CD1c-positive myeloid dendritic cell (primary cell): ENCODE measurements at regions not wholly inside any gene's neighbourhood (a gene's known extent, or its start where the extent isn't known, plus 50 kb on each side); places are given as distances from the start of the nearest gene placed in this dataset.
"Not testable (repeated sequence)": the region's sequence is repeated elsewhere in the genome, so short reads cannot be mapped to it uniquely, and the experiment has no call there.

Source experiments
- DNase-seq: peaks from one replicate; pipeline ENCODE4 v3.0.0-alpha.2; 2016; ENCODE audit errors: extremely low spot score

DNA sequence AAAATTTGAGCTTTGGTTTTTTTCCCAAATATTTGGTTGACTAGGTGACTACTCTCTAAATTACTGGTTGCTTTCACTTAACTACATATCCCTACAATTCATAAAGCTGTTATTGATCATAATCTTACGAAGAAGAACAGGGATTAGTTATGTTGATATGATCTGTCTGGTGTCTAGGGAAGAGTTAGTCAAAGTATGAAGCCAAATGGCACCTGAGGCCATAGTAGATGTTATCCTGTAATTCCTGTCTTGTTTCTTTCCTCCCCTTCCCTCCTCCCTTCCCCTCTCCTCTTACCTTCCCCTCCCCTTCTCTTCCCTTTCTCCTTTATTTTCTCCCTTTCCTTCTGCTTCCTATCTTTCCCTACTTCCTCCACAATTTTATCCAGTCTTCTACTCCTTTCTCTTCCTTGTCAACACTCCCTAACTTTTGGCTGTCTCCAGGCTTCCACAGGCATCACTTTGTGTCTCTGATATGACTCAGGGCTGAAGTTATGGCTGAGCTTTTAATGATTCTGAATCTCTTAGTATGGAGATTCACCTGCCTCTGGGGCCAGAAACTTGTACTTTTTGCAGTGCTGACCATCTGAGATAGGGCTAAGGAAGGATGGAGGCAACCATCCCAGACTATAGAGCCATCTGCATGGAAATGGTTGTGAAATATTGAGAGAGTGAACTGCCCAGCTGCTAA, 149.9 kb upstream of the TCF4 start:
- no peak for DNase-seq

DNA sequence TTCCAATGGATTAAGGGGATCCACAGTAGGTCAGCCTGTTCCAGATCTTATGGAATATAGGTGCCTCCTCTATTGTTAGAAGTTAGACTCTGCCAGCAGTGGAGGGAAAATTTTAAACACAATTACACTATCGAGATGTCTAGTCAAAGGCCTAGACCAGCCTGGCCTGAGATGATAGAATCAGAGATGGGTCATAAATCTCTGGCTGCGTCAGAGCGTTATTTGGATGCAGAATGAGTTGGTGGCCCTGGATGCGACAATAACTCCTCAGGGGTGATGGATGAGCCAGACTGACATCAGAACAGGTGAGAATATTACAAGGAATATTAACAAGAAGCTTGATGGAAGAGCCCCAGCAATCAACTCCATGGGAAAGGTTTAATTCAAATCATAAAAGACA, 149.3 kb upstream of the TCF4 start:
- DNase-seq = no peak

- DNase-seq = no peak
Measured at GRCh38 chr18:55735969-55736368, 148.0 kb upstream of the TCF4 start.

GRCh38 chr18:55735199-55735855, 147.3 kb upstream of the TCF4 start:
- DNase-seq = no peak

DNA sequence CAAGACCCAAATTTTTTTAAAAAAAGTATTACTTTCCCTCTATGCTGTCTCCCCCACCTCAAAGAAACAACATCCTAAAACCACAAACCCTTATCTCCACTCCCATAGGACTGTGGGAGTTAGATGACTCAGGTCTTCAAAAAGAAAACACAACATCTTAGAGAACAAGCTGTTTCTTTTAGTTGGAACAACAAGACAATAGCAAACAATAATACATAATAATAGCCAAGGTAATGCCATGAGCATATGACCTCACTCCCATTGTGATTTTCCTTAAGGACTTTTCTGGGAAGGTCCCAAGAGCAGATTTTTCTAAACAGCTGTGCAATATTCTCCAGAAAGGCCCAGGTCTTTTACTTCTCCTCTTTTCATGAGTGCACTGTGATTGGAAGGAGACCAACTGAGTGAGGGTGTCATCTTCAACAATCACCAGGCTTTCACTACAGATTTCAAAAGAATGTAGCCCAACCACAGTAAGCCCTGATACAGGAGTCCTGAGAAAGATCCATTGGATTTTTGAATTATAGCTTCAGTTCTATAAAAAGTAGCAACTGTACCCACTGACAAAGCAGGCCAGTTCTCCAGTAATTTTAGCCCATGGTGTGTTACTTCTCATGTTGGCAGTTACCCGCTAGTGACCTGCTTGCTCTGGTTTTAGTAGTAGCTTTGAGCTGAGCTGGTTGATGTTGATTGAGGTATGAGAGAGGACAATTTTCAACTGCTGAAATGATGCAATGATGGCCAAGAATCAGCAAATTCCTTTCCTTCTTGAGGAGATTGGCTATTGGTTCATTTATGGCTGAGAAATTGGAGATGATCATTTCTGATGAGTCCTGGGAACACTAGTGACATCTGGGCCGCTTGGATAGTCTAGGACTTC, 144.5 kb upstream of the TCF4 start:
- no peak for DNase-seq

- no peak for DNase-seq
Measured at GRCh38 chr18:55731594-55732042, 143.6 kb upstream of the TCF4 start.

GRCh38 chr18:55721006-55721405, 133.0 kb upstream of the TCF4 start:
- not testable (repeated sequence) for DNase-seq

GRCh38 chr18:55713707-55714106, 125.7 kb upstream of the TCF4 start:
- no peak for DNase-seq

GRCh38 chr18:55706898-55707297, 118.9 kb upstream of the TCF4 start:
- no peak for DNase-seq

DNA sequence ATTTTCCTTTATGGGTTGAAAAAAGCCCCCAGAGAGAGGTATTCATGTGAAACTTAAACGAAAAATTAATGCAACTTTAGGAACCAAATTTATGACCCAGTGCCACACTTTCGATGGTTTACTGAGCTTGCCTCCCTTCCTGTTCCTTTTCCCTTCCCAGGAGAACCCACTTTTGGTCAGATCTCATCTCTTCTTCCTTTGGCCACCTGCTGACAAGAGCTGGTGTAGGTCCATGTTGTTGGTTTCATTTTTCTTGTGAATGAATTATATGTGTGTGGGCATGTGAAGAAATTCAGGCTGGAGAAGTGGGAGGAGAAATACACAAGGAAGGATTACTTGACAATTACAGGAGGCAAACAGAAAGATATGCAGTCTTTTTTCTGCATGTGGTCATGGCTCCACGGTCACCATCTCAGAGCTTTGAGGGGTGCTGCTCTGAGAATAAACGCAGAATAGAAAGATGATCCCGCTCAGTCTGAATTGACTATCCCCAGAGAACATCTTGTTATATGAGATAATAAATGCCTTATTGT, 111.3 kb upstream of the TCF4 start:
- no peak for DNase-seq

DNA sequence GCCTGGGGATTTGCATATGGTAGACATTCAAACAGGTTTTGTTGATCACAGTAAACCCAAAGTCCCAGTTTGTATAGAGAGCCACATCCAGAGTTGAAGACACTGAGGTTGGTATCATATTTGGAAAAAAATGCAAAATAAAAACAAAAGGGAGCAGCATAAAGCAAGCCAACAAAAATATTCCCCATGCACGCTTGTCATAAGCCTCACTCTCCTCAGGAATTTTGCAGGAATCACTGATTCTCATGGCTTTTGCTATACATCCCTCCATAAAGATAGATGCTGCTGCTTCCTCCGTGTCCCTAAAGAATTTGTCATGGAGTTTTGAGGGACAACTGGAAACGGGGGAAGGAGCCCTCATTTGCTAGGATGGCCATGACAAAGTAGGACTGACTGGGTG, 108.8 kb upstream of the TCF4 start:
- DNase-seq = no peak

GRCh38 chr18:55695091-55695490, 107.1 kb upstream of the TCF4 start:
- no peak for DNase-seq

DNA sequence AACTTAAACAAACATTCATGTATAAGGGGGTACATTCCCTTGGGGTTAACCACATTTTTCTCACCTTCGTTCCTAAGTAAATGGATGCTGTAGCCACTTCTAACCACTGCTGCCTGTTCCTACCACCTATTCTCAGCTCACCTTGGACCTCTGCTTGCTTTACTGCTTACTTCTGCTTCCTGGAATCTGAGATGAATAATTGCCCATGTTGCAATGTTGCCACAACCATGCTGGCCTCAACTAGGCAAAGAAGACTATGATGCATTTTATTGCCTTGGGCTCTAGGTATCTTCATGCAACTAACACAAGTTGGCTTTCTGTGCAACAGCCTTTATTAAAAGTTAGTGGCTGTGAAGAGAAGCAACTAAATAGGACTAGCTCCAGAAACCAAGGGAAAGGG, 106.3 kb upstream of the TCF4 start:
- DNase-seq = no peak

DNA sequence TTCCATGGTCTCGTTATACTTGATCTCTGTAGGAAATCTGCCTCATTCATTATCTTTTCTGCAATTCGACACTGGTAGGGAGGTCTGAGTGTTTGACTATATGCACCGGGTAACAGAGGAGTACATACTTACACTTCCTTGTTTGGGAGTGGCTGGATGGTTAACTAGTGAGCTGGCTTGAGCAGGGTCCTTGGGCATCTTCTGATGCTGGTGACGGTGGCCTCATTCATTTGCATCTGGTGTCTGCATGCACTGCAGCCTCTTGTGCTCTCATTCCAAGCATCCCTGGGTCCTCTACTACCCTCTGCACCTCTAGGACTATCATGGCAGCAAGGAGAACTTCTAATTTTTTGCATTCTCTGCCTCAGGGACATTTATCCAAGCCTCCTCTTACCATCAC, 100.0 kb upstream of the TCF4 start:
- DNase-seq = no peak

- no peak for DNase-seq
Measured at GRCh38 chr18:55687106-55687505, 99.1 kb upstream of the TCF4 start.

DNA sequence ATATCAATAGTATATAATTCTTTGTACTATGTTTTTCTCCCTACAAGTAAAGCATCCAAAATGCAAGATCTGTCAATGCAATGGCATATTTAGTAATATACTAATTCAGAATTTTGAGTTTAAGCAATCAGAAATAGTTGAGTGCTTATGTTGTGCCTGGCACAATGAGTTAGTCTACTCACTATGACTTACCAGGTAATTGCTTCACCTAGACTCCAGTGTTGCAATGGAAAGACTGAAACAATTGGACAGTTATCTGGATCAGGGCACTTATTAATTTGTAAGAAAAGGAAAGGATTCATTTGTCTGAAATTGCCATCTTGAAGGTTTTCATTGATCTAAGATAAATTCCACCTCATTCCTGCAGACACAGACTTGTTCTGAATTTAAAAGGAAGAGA, 97.6 kb upstream of the TCF4 start:
- DNase-seq = no peak

DNA sequence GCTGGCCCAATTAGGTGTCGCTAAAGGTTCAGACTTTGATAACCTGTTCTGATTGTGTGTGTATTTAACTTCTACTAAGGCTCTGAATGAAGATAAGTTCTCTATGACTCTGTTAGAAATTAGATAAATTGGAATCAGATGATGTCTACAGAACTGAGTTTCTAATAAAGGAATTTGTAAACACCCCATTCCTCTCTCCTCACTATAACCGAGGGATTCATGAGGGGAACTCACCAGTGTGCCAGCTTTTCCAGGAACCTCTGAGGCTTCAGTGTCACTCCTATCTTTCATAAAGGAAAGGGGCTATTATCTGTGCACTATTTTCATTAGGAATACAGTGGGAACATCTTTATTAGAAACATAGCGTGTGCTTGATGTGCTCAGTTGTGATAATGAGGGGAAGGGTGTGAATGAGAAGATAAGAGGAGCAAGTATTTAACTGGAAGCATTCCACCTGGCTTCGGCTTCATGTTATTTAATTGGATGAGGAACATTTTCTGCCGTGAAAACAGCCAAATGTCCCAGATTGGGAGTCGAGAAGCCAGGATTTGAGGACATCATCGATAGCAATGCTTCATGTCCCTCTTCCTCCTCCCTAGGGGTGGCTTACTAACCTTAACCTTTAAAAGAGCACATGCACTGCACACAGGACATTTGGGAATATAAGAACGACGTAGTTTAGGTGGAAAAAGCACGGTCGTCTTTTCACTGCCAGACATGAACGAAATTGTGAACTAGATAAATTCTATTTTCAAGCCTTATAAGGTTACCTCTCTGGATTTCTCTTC, 84.8 kb upstream of the TCF4 start:
- no peak for DNase-seq

DNA sequence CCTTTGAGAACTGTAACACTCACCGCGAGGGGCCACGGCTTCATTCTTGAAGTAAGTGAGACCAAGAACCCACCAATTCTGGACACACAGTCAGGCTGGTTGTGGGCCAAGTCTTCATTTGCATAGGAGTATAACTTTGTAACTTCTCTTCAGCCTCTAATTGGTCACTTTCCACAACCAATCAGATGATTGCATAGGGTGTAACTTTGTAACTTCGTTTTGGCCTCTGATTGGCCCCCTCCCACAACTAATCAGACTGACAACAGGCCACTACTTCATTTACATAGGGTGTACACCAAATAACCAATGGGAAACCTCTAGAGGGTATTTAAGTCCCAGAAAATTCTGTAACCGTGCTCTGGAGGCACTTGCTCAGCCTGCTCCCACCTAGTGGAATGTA, 77.5 kb upstream of the TCF4 start:
- DNase-seq = no peak

- DNase-seq = not testable (repeated sequence)
Measured at GRCh38 chr18:55664758-55665400, 76.9 kb upstream of the TCF4 start.

DNA sequence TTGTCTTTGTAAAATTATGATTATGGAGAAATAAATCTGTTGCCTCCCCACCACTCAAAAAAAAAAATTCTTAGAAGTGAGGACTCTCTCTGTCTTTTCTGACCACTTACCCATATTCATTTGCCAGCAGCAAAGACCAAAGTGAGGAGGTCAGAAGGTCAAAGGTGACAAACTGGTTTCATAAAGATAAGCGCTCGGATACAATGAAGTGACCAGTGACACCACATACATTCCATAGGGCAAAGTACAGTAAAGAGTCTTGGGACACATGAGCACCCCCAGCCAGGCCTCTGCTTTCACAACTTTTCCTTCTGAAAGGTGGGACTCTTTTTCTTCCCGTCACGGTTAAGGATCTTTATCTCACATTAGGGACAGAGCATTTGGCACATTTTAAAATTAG, 75.9 kb upstream of the TCF4 start:
- no peak for DNase-seq

DNA sequence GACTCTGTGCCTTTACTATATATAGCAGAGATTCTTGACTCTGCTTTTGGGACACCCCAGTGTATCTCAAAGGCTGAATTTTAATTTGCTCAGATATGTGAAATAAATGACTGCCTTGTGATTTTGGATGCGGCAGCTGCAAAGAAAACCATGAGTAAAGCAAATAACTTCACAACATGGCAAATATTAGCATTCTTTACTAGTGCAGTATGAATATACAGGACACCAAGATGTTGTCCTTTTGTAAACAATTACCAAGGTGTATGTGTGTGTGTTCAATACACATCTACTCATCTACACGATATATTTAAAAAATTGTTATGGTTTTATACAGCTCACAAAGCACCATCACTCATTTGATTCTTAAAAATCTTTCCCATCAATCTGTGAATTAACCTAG, 70.6 kb upstream of the TCF4 start:
- DNase-seq = no peak
